Stomach (tissue), 8 donors: ENCODE measurements at regions not wholly inside any gene's neighbourhood (a gene's known extent, or its start where the extent isn't known, plus 50 kb on each side); places are given as distances from the start of the nearest gene placed in this dataset.

Source experiments
- DNase-seq, 2 donors: peaks; one replicate each; pipeline versions ENCODE4 v3.0.0 to v3.0.0-alpha.2; 2013 to 2019
- H3K27ac ChIP-seq, 5 donors: fragments of 200-600 bp in 4 of 5; sonication (generic) in 4 of 5; one replicate each; pipeline ENCODE4 v1.5.1; 2013 to 2019; ENCODE audit warnings: mild to moderate bottlenecking in 1 of 5, moderate library complexity in 1 of 5
- H3K27me3 ChIP-seq, 3 donors: fragments of 200-600 bp; sonication (generic); one replicate each; pipeline ENCODE4 v1.5.1; 2017 to 2019; ENCODE audit warnings: mixed run types in 1 of 3
- H3K36me3 ChIP-seq, 4 donors: fragments of 200-600 bp; sonication (generic); 1 replicate in 3 of 4; 2 replicates in 1 of 4; pipeline ENCODE4 v1.5.1; 2016 to 2019
- H3K4me1 ChIP-seq, 4 donors: fragments of 200-600 bp; sonication (generic); one replicate each; pipeline ENCODE4 v1.5.1; 2016 to 2019
- H3K4me3 ChIP-seq, 4 donors: fragments of 200-600 bp; sonication (generic) in 3 of 4; one replicate each; pipeline ENCODE4 v1.5.1; 2016 to 2019; ENCODE audit warnings: mild to moderate bottlenecking in 1 of 4
- H3K9me3 ChIP-seq, 4 donors: fragments of 200-600 bp; sonication (generic); one replicate each; pipeline ENCODE4 v1.5.1; 2016 to 2019
- CTCF ChIP-seq, 7 experiments: fragments of 450-650 bp in 4 of 7; fragments of 200-600 bp in 3 of 7; sonication (generic) in 3 of 7; IDR thresholded peaks; one replicate each; pipeline ENCODE4 v1.5.1; 2016 to 2019; ENCODE audit warnings: antibody characterized with exemption in 7 of 7, control low read depth in 2 of 7, mild to moderate bottlenecking in 1 of 7
- EP300 ChIP-seq: sonication (generic); formaldehyde crosslinking; IDR thresholded peaks from one replicate; pipeline ENCODE4 v1.6.1; 2017; ENCODE audit warnings: antibody characterized with exemption
- POLR2A ChIP-seq, 4 donors: fragments of 450-650 bp; IDR thresholded peaks; one replicate each; pipeline ENCODE4 v1.6.1; 2016; ENCODE audit warnings: antibody characterized with exemption in 4 of 4, control low read depth in 2 of 4, mild to moderate bottlenecking in 1 of 4, moderate library complexity in 1 of 4
- POLR2AphosphoS5 ChIP-seq, 3 donors: sonication (generic); formaldehyde crosslinking; IDR thresholded peaks; one replicate each; pipeline ENCODE4 v1.6.1; 2016; ENCODE audit warnings: antibody characterized with exemption in 3 of 3
- WGBS, 5 donors: extraction: QIAGEN DNeasy Blood & Tissue Kit in 3 of 5; methylation state at CpG; one replicate each; pipeline versions ENCODE4 v1.1.5 to v1.1.7; 2013 to 2018; 5-methylcytosine and 5-hydroxymethylcytosine counted together
- intact Hi-C: fragments of 100-400 bp; cut with DNase I; formaldehyde crosslinking; loops from one replicate; pipeline ENCODE4 v1.15.1; 2023; ENCODE audit warnings: low total_unique reads
- donor health status: healthy with polysubstance abuse.
- donor health status: Bipolar disorder and iron deficiency.
- donor health status: healthy.

- Histone ChIP-seq H3K9me3 (no peaks in the 10 kb centered on the region), H3K27me3 (no peaks in the 10 kb centered on the region), H3K4me3 (no peak overlapping the region), H3K27ac (no peak overlapping the region), H3K36me3 (no peaks in the 10 kb centered on the region), H3K4me1 (no peaks in the 10 kb centered on the region)
- WGBS, 5 donors, result 65 to 83% (median 75%) methylated on average over 5 of the region's 5 CpGs
- no peak for TF ChIP-seq POLR2AphosphoS5 (IDR thresholded peaks at IDR 0.05)
- no peak for TF ChIP-seq POLR2A (IDR thresholded peaks at IDR 0.05)
- no peak for TF ChIP-seq CTCF (IDR thresholded peaks at IDR 0.05)
- no peak for TF ChIP-seq EP300
- no peak for DNase-seq
- intact Hi-C loops, result no loop called here
These were observed 727.8 kb downstream of the QKI start for GRCh38 chr6:164142322-164142721.

DNA sequence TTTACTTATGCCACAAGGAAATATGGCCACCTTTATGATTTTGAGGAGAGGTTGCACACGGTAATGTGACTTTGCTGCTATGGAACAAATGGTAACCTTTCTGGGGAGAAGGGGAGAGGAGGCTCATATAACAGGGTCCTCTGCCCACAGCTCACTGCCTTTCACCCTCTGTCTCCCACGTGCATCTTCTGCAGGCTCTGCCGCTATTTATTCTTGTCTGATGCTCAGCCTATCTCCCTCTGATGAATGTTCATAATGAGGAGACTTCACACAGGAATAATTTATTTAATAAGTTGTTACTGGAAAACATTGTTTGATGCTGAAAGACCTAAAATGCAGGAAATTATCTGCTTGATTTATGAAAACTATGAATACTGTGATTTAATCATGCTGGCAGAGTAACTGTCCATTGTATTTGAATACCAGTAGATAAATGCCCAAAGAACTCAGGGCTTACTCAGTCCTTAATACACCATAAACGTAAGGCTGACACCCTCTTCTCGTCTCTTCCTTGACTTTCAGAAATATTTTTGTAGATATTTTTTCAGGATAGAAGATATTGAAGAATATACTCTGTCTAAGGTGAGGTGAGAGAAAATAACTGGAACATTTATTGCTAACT is 721.1 kb downstream of the QKI start:
- DNase-seq, result no peak
- Histone ChIP-seq H3K36me3 (no peaks in the 10 kb centered on the region), H3K4me3 (no peak overlapping the region), H3K4me1 (no peaks in the 10 kb centered on the region), H3K27ac (no peak overlapping the region), H3K27me3 (no peaks in the 10 kb centered on the region), H3K9me3 (peaks cover 0 to 3% (median 0%) of the 10 kb centered on the region in 4 donors)
- 75 to 80% (median 79%) methylated on average over 5 of the region's 5 CpGs for WGBS, 5 donors
- no peak for TF ChIP-seq POLR2A (IDR thresholded peaks at IDR 0.05)
- TF ChIP-seq EP300, result no peak
- no peak for TF ChIP-seq POLR2AphosphoS5 (IDR thresholded peaks at IDR 0.05)
- no peak for TF ChIP-seq CTCF (IDR thresholded peaks at IDR 0.05)
- intact Hi-C loops, result no loop called here

- no peaks in the 10 kb centered on the region for H3K4me1 ChIP-seq
- no peak for TF ChIP-seq POLR2A (IDR thresholded peaks at IDR 0.05)
- no peak for TF ChIP-seq POLR2AphosphoS5 (IDR thresholded peaks at IDR 0.05)
- TF ChIP-seq CTCF (IDR thresholded peaks at IDR 0.05), result no peak
- TF ChIP-seq EP300, result no peak
- peaks cover 0 to 3% (median 0%) of the 10 kb centered on the region in 4 donors for H3K9me3 ChIP-seq
- no peaks in the 10 kb centered on the region for H3K27me3 ChIP-seq
- H3K4me3 ChIP-seq, result no peak overlapping the region
- DNase-seq, result peak in 1 of 2 donors; percentile 77
- intact Hi-C loops, result no loop called here
- H3K36me3 ChIP-seq, result no peaks in the 10 kb centered on the region
- H3K27ac ChIP-seq, result peak overlapping the region in 1 of 5 donors; percentile 30
- WGBS, 5 donors, result 10 to 29% (median 17%) methylated on average over 2 of the region's 2 CpGs
These were observed 718.6 kb downstream of the QKI start for GRCh38 chr6:164133095-164133494.

DNA sequence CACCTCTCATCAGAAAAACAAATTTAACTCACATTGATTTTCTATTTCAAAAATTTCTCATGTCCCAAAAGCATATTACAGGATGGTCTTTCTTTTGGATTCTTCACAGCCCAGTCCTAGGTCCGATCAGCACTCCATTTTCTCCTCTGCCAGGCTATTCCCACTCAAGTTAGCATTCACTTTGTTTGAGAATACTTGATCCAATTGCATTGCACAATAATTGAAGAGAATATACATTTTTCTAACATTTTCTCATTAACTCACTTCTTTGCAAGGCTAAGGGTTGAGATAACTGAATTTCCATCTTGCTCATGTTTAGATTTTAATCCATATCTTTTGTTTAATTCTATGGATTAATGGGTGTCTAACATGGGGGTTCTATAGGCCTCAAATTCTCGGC is 716.1 kb downstream of the QKI start:
- H3K27me3 ChIP-seq, result no peaks in the 10 kb centered on the region
- no peak for DNase-seq
- no peaks in the 10 kb centered on the region for H3K9me3 ChIP-seq
- no peak overlapping the region for H3K27ac ChIP-seq
- no peak for TF ChIP-seq CTCF (IDR thresholded peaks at IDR 0.05)
- no peak for TF ChIP-seq EP300
- no peak for TF ChIP-seq POLR2A (IDR thresholded peaks at IDR 0.05)
- TF ChIP-seq POLR2AphosphoS5 (IDR thresholded peaks at IDR 0.05), result no peak
- H3K4me1 ChIP-seq, result no peaks in the 10 kb centered on the region
- 66 to 75% (median 67%) methylated on average over 2 of the region's 2 CpGs for WGBS, 5 donors
- intact Hi-C loops, result no loop called here
- H3K4me3 ChIP-seq, result no peak overlapping the region
- no peaks in the 10 kb centered on the region for H3K36me3 ChIP-seq
